Activated naive CD8-positive, alpha-beta T cell treated with anti-CD3 and anti-CD28 coated beads, Interleukin-2, amount 50 U/mL, for 24 hours (primary cell): ENCODE measurements at regions not wholly inside any gene's neighbourhood (a gene's known extent, or its start where the extent isn't known, plus 50 kb on each side); places are given as distances from the start of the nearest gene placed in this dataset.

Source experiments
- ATAC-seq: fragments of 150-1000 bp; cut with Tn5 transposase; one replicate; pipeline ENCODE4 v1.10.0; 2021
- DNase-seq: peaks from one replicate; pipeline ENCODE4 v3.0.0; 2021
- H3K27ac Mint-ChIP-seq: one replicate; pipeline ENCODE4 v1.8.0; 2021; ENCODE audit warnings: mild to moderate bottlenecking, mixed read lengths
- H3K27me3 Mint-ChIP-seq: one replicate; pipeline ENCODE4 v1.8.0; 2021; ENCODE audit warnings: mixed read lengths
- H3K36me3 Mint-ChIP-seq: one replicate; pipeline ENCODE4 v1.8.0; 2021; ENCODE audit warnings: low read depth, mixed read lengths
- H3K4me1 Mint-ChIP-seq: one replicate; pipeline ENCODE4 v1.8.0; 2021; ENCODE audit warnings: mixed read lengths
- H3K4me3 Mint-ChIP-seq: one replicate; pipeline ENCODE4 v1.8.0; 2021; ENCODE audit warnings: mild to moderate bottlenecking, moderate library complexity, mixed read lengths
- H3K9me3 Mint-ChIP-seq: one replicate; pipeline ENCODE4 v1.8.0; 2021; ENCODE audit warnings: mixed read lengths

DNA sequence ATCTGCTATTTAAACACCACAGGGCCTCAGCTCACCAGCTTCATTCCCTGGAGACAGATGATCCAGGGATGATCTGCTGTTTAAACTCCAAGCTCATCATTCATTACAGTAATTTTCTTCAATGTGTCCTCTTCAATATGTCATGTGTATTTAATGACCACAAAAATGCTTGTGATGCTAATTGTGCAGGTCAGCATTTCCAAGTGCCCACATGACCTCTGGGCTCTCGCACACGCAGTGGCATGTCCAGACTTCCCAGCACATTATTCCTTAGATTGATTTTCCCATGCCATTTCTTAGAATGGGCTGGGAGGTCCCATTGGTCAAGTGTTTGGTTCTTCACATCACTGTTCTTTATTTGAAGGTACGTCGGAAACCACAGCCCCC lies 434.4 kb downstream of the HAO1 start:
- no peaks in the 10 kb centered on the region for H3K4me1 Mint-ChIP-seq
- no peaks in the 10 kb centered on the region for H3K27me3 Mint-ChIP-seq
- no peaks in the 10 kb centered on the region for H3K9me3 Mint-ChIP-seq
- DNase-seq (no peak), ATAC-seq (no peak)
- H3K4me3 Mint-ChIP-seq, result no peak overlapping the region
- H3K27ac Mint-ChIP-seq, result no peak overlapping the region
- no peaks in the 10 kb centered on the region for H3K36me3 Mint-ChIP-seq

- Mint-ChIP-seq H3K4me1 (no peaks in the 10 kb centered on the region), H3K4me3 (no peak overlapping the region), H3K27ac (no peak overlapping the region), H3K36me3 (no peaks in the 10 kb centered on the region), H3K27me3 (no peaks in the 10 kb centered on the region), H3K9me3 (peaks cover 9% of the 10 kb centered on the region)
- no peak for DNase-seq
- no peak for ATAC-seq
Observed at GRCh38 chr20:7516621-7517111, 423.6 kb downstream of the HAO1 start.

GRCh38 chr20:7520361-7520760 lies 419.9 kb downstream of the HAO1 start:
- no peak for ATAC-seq
- Mint-ChIP-seq H3K4me1 (no peaks in the 10 kb centered on the region), H3K4me3 (no peak overlapping the region), H3K36me3 (no peaks in the 10 kb centered on the region), H3K27ac (no peak overlapping the region), H3K9me3 (peaks cover 5% of the 10 kb centered on the region), H3K27me3 (no peaks in the 10 kb centered on the region)
- no peak for DNase-seq

GRCh38 chr20:7523288-7523687 lies 417.0 kb downstream of the HAO1 start:
- Mint-ChIP-seq H3K27me3 (no peaks in the 10 kb centered on the region), H3K4me1 (no peaks in the 10 kb centered on the region), H3K36me3 (no peaks in the 10 kb centered on the region), H3K9me3 (peaks cover 16% of the 10 kb centered on the region), H3K27ac (no peak overlapping the region), H3K4me3 (no peak overlapping the region)
- ATAC-seq, result no peak
- DNase-seq, result no peak

DNA sequence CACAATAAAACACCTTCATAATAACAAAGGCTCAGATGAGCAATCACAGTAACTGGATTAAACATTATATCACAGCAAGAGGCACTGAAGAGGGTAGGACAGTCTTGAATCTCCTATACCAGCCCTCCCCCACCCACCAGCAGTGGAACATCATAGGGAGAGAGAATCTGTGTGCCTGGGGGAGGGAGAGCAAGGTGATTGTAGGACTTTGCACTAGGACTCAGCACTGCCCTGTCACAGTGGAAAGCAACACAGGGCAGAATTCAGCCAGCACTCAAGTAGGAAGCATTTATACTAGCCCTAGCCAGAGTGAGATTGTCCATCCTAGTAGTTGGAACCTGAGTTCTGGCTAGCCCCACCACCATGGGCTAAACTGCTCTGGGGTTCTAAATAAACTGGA lies 400.2 kb downstream of the HAO1 start:
- H3K27me3 Mint-ChIP-seq, result no peaks in the 10 kb centered on the region
- H3K4me1 Mint-ChIP-seq, result no peaks in the 10 kb centered on the region
- no peaks in the 10 kb centered on the region for H3K36me3 Mint-ChIP-seq
- no peak overlapping the region for H3K4me3 Mint-ChIP-seq
- ATAC-seq, result no peak
- no peak for DNase-seq
- H3K27ac Mint-ChIP-seq, result no peak overlapping the region
- H3K9me3 Mint-ChIP-seq, result peaks cover 17% of the 10 kb centered on the region

DNA sequence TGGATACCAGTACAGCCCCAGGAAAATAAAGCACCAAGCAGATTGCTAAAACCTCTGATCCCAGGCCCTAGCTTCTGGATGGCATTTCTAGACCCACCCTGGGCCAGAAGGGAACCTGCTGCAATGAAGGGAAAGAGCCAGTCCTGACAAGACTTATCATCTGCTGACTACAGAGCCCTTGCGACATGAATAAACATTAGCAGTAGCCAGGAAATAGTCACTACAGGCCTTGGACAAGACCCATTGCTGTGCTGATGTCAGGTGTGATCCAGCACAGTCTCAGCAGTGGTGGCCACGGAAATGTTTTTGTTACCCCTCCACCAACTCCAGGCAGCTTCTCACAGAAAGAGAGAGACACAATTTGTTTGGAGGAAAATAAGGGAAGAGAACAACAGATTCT lies 399.3 kb downstream of the HAO1 start:
- no peaks in the 10 kb centered on the region for H3K4me1 Mint-ChIP-seq
- H3K36me3 Mint-ChIP-seq, result no peaks in the 10 kb centered on the region
- peaks cover 14% of the 10 kb centered on the region for H3K9me3 Mint-ChIP-seq
- H3K27me3 Mint-ChIP-seq, result no peaks in the 10 kb centered on the region
- no peak for ATAC-seq
- H3K27ac Mint-ChIP-seq, result no peak overlapping the region
- no peak for DNase-seq
- H3K4me3 Mint-ChIP-seq, result no peak overlapping the region

DNA sequence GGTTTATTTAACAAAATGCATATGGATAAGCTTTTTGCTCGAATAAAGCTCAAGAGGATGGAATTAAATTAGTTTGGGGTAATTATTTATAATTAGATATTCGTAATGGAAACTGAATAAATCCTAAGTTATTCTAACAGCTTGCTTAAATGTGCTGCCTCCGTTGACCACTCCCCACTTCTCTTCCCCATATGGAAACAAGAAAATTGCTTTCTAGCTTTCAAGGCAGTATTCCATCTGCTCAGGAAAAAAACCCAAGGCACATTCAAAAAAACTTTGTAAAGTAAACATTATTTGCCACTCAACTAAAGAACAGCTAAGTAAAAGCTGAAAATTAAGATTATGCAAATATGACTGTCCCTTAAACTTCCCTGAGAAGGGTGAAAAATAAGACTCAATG lies 369.2 kb downstream of the HAO1 start:
- ATAC-seq (no peak), DNase-seq (no peak)
- no peak overlapping the region for H3K27ac Mint-ChIP-seq
- no peaks in the 10 kb centered on the region for H3K4me1 Mint-ChIP-seq
- no peaks in the 10 kb centered on the region for H3K9me3 Mint-ChIP-seq
- no peaks in the 10 kb centered on the region for H3K27me3 Mint-ChIP-seq
- H3K36me3 Mint-ChIP-seq, result no peaks in the 10 kb centered on the region
- no peak overlapping the region for H3K4me3 Mint-ChIP-seq

GRCh38 chr20:7571521-7572055 lies 368.7 kb downstream of the HAO1 start:
- H3K36me3 Mint-ChIP-seq, result no peaks in the 10 kb centered on the region
- no peaks in the 10 kb centered on the region for H3K4me1 Mint-ChIP-seq

DNA sequence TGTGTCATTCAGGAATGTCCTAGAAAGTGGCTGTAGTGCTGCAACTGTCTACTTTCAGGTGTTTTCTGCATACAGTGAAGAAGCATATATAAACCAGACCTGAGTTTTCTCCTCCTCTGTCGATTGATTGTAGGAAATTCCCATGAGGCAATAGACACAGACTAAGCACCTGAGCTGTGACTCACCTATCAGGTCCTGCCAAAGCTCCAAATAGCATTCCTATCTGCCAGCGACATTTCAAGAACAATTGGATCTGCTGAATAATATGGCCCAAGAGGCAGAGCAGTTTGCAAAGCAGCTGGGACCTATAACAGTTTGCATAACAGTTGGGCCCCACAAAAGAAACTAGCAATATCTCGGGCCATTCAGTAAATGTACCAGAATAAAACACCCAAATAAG lies 360.4 kb downstream of the HAO1 start:
- Mint-ChIP-seq H3K36me3 (no peaks in the 10 kb centered on the region), H3K27me3 (no peaks in the 10 kb centered on the region), H3K27ac (no peak overlapping the region), H3K9me3 (no peaks in the 10 kb centered on the region), H3K4me1 (no peaks in the 10 kb centered on the region), H3K4me3 (no peak overlapping the region)
- ATAC-seq (no peak), DNase-seq (no peak)

More at GRCh38 chr20:7571521-7572055, 368.7 kb downstream of the HAO1 start:
- ATAC-seq (no peak), DNase-seq (no peak)
- Mint-ChIP-seq H3K27ac (no peak overlapping the region), H3K9me3 (no peaks in the 10 kb centered on the region), H3K27me3 (no peaks in the 10 kb centered on the region), H3K4me3 (no peak overlapping the region)

DNA sequence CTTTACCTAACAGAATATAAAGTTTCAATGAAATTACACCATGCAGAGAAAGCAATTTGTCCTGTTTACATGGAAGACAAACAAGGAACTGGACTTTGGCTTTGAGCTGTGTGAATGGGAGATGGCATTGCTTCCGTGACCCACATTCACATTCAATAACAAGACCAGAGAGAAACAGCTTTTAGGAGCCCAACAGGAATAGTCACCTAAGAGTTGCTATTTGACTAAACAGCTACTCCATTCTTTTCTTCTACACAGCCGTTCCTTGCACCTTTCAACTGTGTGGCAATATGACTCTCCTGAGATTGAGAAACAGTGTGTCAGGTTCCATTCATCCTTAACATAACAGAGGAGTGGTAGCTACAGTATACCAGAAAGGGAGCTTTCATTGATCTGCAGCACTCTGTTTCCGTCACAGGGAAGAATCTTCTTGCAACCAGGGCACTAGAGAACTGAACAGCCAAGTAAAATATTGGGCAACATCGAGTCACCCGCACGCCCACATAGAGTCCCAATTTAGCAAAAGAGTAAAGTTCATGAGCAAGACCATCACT lies 355.1 kb downstream of the HAO1 start:
- H3K4me3 Mint-ChIP-seq, result no peak overlapping the region
- ATAC-seq (no peak), DNase-seq (no peak)
- H3K27me3 Mint-ChIP-seq, result no peaks in the 10 kb centered on the region
- no peaks in the 10 kb centered on the region for H3K4me1 Mint-ChIP-seq
- H3K9me3 Mint-ChIP-seq, result no peaks in the 10 kb centered on the region
- no peaks in the 10 kb centered on the region for H3K36me3 Mint-ChIP-seq
- no peak overlapping the region for H3K27ac Mint-ChIP-seq

DNA sequence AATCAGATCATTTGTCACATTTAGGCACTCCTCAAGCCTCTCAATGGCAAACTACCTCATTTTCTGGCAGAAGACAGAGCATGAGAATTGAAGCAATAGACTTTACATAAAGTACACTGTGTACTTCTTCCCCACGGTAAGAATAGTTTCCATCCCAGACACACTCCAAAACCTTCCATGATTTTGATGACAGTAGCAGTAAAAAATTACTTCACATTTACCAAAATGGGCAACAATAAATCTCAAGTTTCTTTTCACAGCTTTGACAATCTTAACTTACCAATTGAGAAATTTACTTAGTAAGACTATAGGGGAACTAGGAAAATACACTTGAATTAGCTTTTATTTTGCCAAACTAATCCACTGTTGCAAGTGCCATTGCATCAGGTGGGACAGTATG lies 353.8 kb downstream of the HAO1 start:
- no peaks in the 10 kb centered on the region for H3K4me1 Mint-ChIP-seq
- DNase-seq, result no peak
- ATAC-seq, result no peak
- no peak overlapping the region for H3K4me3 Mint-ChIP-seq
- H3K9me3 Mint-ChIP-seq, result no peaks in the 10 kb centered on the region
- no peak overlapping the region for H3K27ac Mint-ChIP-seq
- H3K27me3 Mint-ChIP-seq, result no peaks in the 10 kb centered on the region
- no peaks in the 10 kb centered on the region for H3K36me3 Mint-ChIP-seq

DNA sequence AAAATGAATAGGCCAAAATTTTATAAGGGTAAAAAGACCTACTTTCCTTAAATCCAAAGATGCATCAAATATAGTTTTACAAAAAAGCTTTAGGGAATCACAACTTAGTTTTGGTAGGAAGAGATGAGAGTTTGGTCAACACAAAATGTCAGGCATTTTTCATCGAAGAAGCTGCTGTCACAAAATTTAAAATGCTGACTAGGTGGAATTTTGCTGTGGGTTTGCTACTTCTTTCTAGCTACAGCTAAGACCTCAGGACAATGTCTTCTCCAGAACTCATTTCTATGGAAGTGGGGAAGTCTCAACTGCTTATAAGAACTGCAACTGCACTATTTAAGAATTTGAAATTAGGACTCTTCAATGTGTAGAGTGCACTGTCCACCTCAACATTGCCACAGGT lies 351.1 kb downstream of the HAO1 start:
- DNase-seq (no peak), ATAC-seq (no peak)
- Mint-ChIP-seq H3K27me3 (no peaks in the 10 kb centered on the region), H3K27ac (no peak overlapping the region), H3K36me3 (no peaks in the 10 kb centered on the region), H3K4me1 (no peaks in the 10 kb centered on the region), H3K4me3 (no peak overlapping the region), H3K9me3 (no peaks in the 10 kb centered on the region)

DNA sequence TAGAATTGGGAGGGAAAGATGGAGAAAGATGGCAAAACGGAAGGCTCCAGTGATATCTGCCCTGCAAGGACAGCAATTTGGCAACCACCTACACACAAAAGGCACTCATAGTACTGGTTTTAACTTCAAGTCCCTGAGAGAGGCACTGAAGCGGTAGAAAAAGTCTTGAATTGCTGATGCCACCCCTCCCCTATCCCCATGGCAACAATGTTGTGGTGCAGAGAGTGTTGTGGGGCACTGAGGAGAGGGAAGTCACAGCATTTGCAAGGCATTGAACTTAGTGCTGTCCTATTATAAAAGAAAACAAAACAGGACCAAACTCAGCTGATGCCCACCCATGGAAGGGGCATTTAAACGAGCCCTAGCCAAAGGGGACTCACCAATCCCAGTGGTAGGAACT lies 343.7 kb downstream of the HAO1 start:
- DNase-seq (no peak), ATAC-seq (no peak)
- Mint-ChIP-seq H3K4me3 (no peak overlapping the region), H3K9me3 (peaks cover 6% of the 10 kb centered on the region), H3K27ac (no peak overlapping the region), H3K36me3 (no peaks in the 10 kb centered on the region), H3K27me3 (no peaks in the 10 kb centered on the region), H3K4me1 (no peaks in the 10 kb centered on the region)

DNA sequence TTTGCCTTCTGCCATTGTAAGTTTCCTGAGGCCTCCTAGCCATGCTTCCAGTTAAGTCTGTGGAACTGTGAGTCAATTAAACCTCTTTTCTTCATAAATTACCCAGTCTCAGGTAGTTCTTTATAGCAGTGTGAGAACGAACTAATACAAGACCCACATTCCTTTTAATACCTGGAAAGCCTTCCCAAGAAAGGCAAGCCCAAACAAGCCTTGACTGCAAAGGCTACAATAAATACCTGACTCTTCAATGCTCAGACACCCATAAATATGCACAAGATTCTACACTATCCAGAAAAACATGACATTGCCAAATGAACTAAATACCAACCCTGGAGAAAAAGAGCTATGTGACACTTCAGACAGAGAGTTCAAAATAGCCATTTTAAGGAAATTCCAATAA lies 338.8 kb downstream of the HAO1 start:
- Mint-ChIP-seq H3K36me3 (no peaks in the 10 kb centered on the region), H3K9me3 (peaks cover 15% of the 10 kb centered on the region), H3K4me3 (no peak overlapping the region), H3K27me3 (no peaks in the 10 kb centered on the region), H3K4me1 (no peaks in the 10 kb centered on the region), H3K27ac (no peak overlapping the region)
- ATAC-seq (no peak), DNase-seq (no peak)

GRCh38 chr20:7606941-7607340 lies 333.3 kb downstream of the HAO1 start:
- no peak overlapping the region for H3K27ac Mint-ChIP-seq
- H3K4me1 Mint-ChIP-seq, result no peaks in the 10 kb centered on the region
- DNase-seq (no peak), ATAC-seq (no peak)
- H3K36me3 Mint-ChIP-seq, result no peaks in the 10 kb centered on the region
- H3K27me3 Mint-ChIP-seq, result no peaks in the 10 kb centered on the region
- H3K9me3 Mint-ChIP-seq, result peaks cover 11% of the 10 kb centered on the region
- H3K4me3 Mint-ChIP-seq, result no peak overlapping the region

- ATAC-seq, result no peak
- Mint-ChIP-seq H3K9me3 (peaks cover 11% of the 10 kb centered on the region), H3K27ac (no peak overlapping the region), H3K4me1 (no peaks in the 10 kb centered on the region), H3K36me3 (no peaks in the 10 kb centered on the region), H3K4me3 (no peak overlapping the region), H3K27me3 (no peaks in the 10 kb centered on the region)
- DNase-seq, result no peak
Observed at GRCh38 chr20:7608250-7608649, 332.0 kb downstream of the HAO1 start.
